Spleen (tissue), 7 donors: ENCODE measurements at regions not wholly inside any gene's neighbourhood (a gene's known extent, or its start where the extent isn't known, plus 50 kb on each side); places are given as distances from the start of the nearest gene placed in this dataset.

Source experiments
- POLR2A ChIP-seq, 3 donors: fragments of 450-650 bp; IDR thresholded peaks; one replicate each; pipeline ENCODE4 v1.5.1; 2017; ENCODE audit warnings: antibody characterized with exemption in 3 of 3, mild to moderate bottlenecking in 1 of 3
- POLR2AphosphoS5 ChIP-seq, 3 donors: sonication (generic); formaldehyde crosslinking; IDR thresholded peaks; one replicate each; pipeline ENCODE4 v1.5.1; 2017; ENCODE audit warnings: antibody characterized with exemption in 3 of 3
- TF ChIP-seq, protein P1 (sequence below), 11 experiments: fragments of 200-600 bp in 7 of 11; fragments of 450-650 bp in 4 of 11; sonication (generic) in 4 of 11; IDR thresholded peaks in 8 of 11; conservative IDR thresholded peaks in 3 of 11; 1 replicate in 7 of 11; 2 replicates in 4 of 11; pipeline versions ENCODE4 v1.4.0 to v1.8.0; 2016 to 2021; ENCODE audit warnings: antibody characterized with exemption in 11 of 11, inconsistent platforms in 4 of 11, mild to moderate bottlenecking in 1 of 11
- donor health status: DM: no; HTN: no; CAD: no; lungs with moderate emphysema.
- donor health status: DM: no; HTN: no; CAD: no.
- donor health status: DM: no; HTN: no; CAD: no.

DNA sequence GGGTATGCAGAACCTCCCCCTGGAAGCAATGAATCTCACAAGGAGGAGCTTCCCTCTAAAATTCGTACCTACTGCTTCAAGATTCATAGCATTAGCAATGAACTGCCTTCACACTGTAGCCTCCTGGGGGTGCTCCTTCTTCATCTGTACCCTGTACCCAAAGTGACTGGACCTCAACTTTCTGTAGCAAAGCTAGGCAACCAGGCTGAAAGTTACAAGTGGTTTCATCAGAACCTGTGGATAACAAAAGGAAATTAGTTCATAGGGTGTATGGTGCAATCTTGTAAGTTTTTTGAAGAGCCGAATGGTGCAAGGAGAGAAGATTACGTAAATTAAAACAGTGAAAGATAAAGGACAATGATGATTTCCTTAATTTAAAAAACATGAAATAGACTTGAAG is 1541.7 kb upstream of the FLRT2 start:
- TF ChIP-seq, protein P1, sequence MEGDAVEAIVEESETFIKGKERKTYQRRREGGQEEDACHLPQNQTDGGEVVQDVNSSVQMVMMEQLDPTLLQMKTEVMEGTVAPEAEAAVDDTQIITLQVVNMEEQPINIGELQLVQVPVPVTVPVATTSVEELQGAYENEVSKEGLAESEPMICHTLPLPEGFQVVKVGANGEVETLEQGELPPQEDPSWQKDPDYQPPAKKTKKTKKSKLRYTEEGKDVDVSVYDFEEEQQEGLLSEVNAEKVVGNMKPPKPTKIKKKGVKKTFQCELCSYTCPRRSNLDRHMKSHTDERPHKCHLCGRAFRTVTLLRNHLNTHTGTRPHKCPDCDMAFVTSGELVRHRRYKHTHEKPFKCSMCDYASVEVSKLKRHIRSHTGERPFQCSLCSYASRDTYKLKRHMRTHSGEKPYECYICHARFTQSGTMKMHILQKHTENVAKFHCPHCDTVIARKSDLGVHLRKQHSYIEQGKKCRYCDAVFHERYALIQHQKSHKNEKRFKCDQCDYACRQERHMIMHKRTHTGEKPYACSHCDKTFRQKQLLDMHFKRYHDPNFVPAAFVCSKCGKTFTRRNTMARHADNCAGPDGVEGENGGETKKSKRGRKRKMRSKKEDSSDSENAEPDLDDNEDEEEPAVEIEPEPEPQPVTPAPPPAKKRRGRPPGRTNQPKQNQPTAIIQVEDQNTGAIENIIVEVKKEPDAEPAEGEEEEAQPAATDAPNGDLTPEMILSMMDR (IDR thresholded peaks at IDR 0.05 in 8 of 11, conservative IDR thresholded peaks at IDR 0.05 in 3 of 11): no peak
- TF ChIP-seq POLR2A (IDR thresholded peaks at IDR 0.05): no peak
- no peak for TF ChIP-seq POLR2AphosphoS5 (IDR thresholded peaks at IDR 0.05)
